H1 (cell line): ENCODE measurements at regions not wholly inside any gene's neighbourhood (a gene's known extent, or its start where the extent isn't known, plus 50 kb on each side); places are given as distances from the start of the nearest gene placed in this dataset.

Source experiments
- CTCF ChIA-PET: fragments of 300-600 bp; sonication (Branson Sonifier 250); formaldehyde crosslinking; loops from one replicate; lab custom pipeline; 2021; ENCODE audit not compliant: partially characterized antibody; lab: Charles Lee
- POLR2A ChIA-PET: fragments of 300-600 bp; sonication (Branson Sonifier 250); formaldehyde crosslinking; loops from one replicate; lab custom pipeline; 2021; ENCODE audit warnings: inconsistent platforms; ENCODE audit not compliant: partially characterized antibody; lab: Charles Lee
- DNase-seq, 2 experiments: peaks; one replicate each; pipeline versions ENCODE4 v3.0.0 to v3.0.0-alpha.2; 2010 to 2022; ENCODE audit warnings: low spot score in 2 of 2, low read depth in 1 of 2, mixed read lengths in 1 of 2
- FAIRE-seq: peaks from 2 replicates; lab custom pipeline; 2011; peaks lifted over from hg19 to GRCh38; lab: Jason Lieb, UNC
- H2AFZ ChIP-seq: 2 replicates; pipeline ENCODE4 v1.8.1; 2012; ENCODE audit warnings: low read length, inconsistent platforms
- H2AK5ac ChIP-seq: 2 replicates; pipeline ENCODE4 v1.6.1; 2013; ENCODE audit warnings: low read depth, low read length
- H2BK120ac ChIP-seq: replicated peaks from 2 replicates; pipeline ENCODE3; 2013; ENCODE audit warnings: low read depth, low read length, inconsistent platforms
- H2BK12ac ChIP-seq: 2 replicates; pipeline ENCODE4 v1.6.1; 2013; ENCODE audit warnings: low read depth, low read length
- H2BK15ac ChIP-seq: 2 replicates; pipeline ENCODE4 v1.6.1; 2013; ENCODE audit warnings: low read length
- H2BK20ac ChIP-seq: 2 replicates; pipeline ENCODE4 v1.6.1; 2013; ENCODE audit warnings: low read length
- H2BK5ac ChIP-seq: 2 replicates; pipeline ENCODE4 v1.6.1; 2013; ENCODE audit warnings: low read depth, low read length
- H3K14ac ChIP-seq: 2 replicates; pipeline ENCODE4 v1.6.1; 2013; ENCODE audit warnings: inconsistent platforms; ENCODE audit not compliant: insufficient read length
- H3K18ac ChIP-seq: 2 replicates; pipeline ENCODE4 v1.6.1; 2013; ENCODE audit warnings: low read length; ENCODE audit errors: extremely low read depth
- H3K23ac ChIP-seq: 2 replicates; pipeline ENCODE4 v1.6.1; 2013; ENCODE audit warnings: inconsistent platforms; ENCODE audit not compliant: insufficient read length
- H3K23me2 ChIP-seq: 2 replicates; pipeline ENCODE4 v1.6.1; 2013; ENCODE audit warnings: low read depth, low read length
- H3K27ac ChIP-seq: 2 replicates; pipeline ENCODE4 v1.6.1; 2011; ENCODE audit warnings: low read depth, low read length, inconsistent platforms
- H3K27me3 ChIP-seq, 4 experiments: replicated peaks in 1 of 4; 1 replicate in 1 of 4; 2 replicates in 3 of 4; pipeline versions ENCODE4 v1.6.1 to v1.8.1; 2011 to 2013; ENCODE audit warnings: low read length in 3 of 4, mild to moderate bottlenecking in 3 of 4, inconsistent platforms in 2 of 4, mixed read lengths in 2 of 4, moderate library complexity in 1 of 4; ENCODE audit not compliant: control insufficient read depth in 3 of 4, insufficient read depth in 3 of 4; ENCODE audit errors: extremely low read depth in 1 of 4
- H3K36me3 ChIP-seq, 4 experiments: 2 replicates each; pipeline versions ENCODE4 v1.6.1 to v1.8.1; 2011 to 2013; ENCODE audit warnings: mild to moderate bottlenecking in 4 of 4, low read length in 3 of 4, moderate library complexity in 2 of 4, control low read depth in 1 of 4, inconsistent platforms in 1 of 4; ENCODE audit not compliant: insufficient read depth in 4 of 4, control insufficient read depth in 2 of 4
- H3K4ac ChIP-seq: replicated peaks from 2 replicates; pipeline ENCODE3; 2013; ENCODE audit warnings: low read length, low read depth, mixed read lengths, inconsistent platforms; ENCODE audit not compliant: insufficient read length
- H3K4me1 ChIP-seq, 4 experiments: replicated peaks in 1 of 4; 1 replicate in 1 of 4; 2 replicates in 3 of 4; pipeline versions ENCODE4 v1.6.1 to v1.8.1; 2011 to 2013; ENCODE audit warnings: low read length in 3 of 4, inconsistent platforms in 2 of 4, mixed read lengths in 1 of 4; ENCODE audit not compliant: insufficient read depth in 4 of 4, control insufficient read depth in 3 of 4
- H3K4me2 ChIP-seq, 2 experiments: 2 replicates each; pipeline versions ENCODE4 v1.6.1 to v1.8.1; 2011 to 2013; ENCODE audit warnings: low read depth in 2 of 2, low read length in 2 of 2, control low read depth in 1 of 2, inconsistent platforms in 1 of 2, mild to moderate bottlenecking in 1 of 2; ENCODE audit not compliant: insufficient read depth in 1 of 2
- H3K4me3 ChIP-seq, 4 experiments: fragments of 200-600, 300-600 bp in 1 of 4; sonication (generic), shearing (Covaris generic), sonication (Bioruptor Twin) in 1 of 4; 2 replicates each; pipeline versions ENCODE4 v1.5.1 to v1.8.1; 2011 to 2016; ENCODE audit warnings: low read length in 4 of 4, low read depth in 3 of 4, control low read depth in 2 of 4, inconsistent platforms in 2 of 4, mild to moderate bottlenecking in 2 of 4, mixed read lengths in 1 of 4, moderate library complexity in 1 of 4; ENCODE audit not compliant: insufficient read depth in 2 of 4; ENCODE audit errors: extremely low read depth in 1 of 4
- H3K56ac ChIP-seq: replicated peaks from 2 replicates; pipeline ENCODE3; 2013; ENCODE audit warnings: low read depth, mild to moderate bottlenecking, mixed read lengths, low read length, inconsistent platforms; ENCODE audit not compliant: insufficient read length
- H3K79me1 ChIP-seq: 2 replicates; pipeline ENCODE4 v1.6.1; 2013; ENCODE audit warnings: low read depth, low read length, control low read depth
- H3K79me2 ChIP-seq, 2 experiments: 2 replicates each; pipeline versions ENCODE4 v1.6.1 to v1.8.1; 2012 to 2013; ENCODE audit warnings: low read length in 2 of 2, mild to moderate bottlenecking in 2 of 2, inconsistent platforms in 1 of 2; ENCODE audit not compliant: insufficient read depth in 2 of 2, control insufficient read depth in 1 of 2
- H3K9ac ChIP-seq, 4 experiments: replicated peaks in 1 of 4; 1 replicate in 1 of 4; 2 replicates in 3 of 4; pipeline versions ENCODE4 v1.6.1 to v1.8.1; 2011 to 2013; ENCODE audit warnings: low read depth in 3 of 4, low read length in 3 of 4, control low read depth in 2 of 4, mild to moderate bottlenecking in 2 of 4, moderate library complexity in 2 of 4, inconsistent platforms in 1 of 4; ENCODE audit errors: extremely low read depth in 1 of 4
- H3K9me3 ChIP-seq, 2 experiments: 2 replicates each; pipeline versions ENCODE4 v1.6.1 to v1.8.1; 2012 to 2013; ENCODE audit warnings: mild to moderate bottlenecking in 2 of 2, moderate library complexity in 2 of 2, control low read depth in 1 of 2, inconsistent platforms in 1 of 2, low read depth in 1 of 2, low read length in 1 of 2, mixed read lengths in 1 of 2; ENCODE audit not compliant: insufficient read depth in 2 of 2
- H4K20me1 ChIP-seq, 2 experiments: replicated peaks in 1 of 2; 2 replicates each; pipeline versions ENCODE3 to v1.8.1; 2011 to 2013; ENCODE audit warnings: inconsistent platforms in 2 of 2, low read length in 2 of 2, mild to moderate bottlenecking in 1 of 2; ENCODE audit not compliant: insufficient read depth in 2 of 2, control insufficient read depth in 1 of 2
- H4K5ac ChIP-seq: 2 replicates; pipeline ENCODE4 v1.6.1; 2013; ENCODE audit warnings: low read length, low read depth, mixed read lengths, inconsistent platforms; ENCODE audit not compliant: insufficient read length
- H4K8ac ChIP-seq: 2 replicates; pipeline ENCODE4 v1.8.0; 2013; ENCODE audit warnings: mild to moderate bottlenecking, moderate library complexity, low read length, inconsistent platforms; ENCODE audit not compliant: insufficient read depth; ENCODE audit errors: extremely low read depth
- H4K91ac ChIP-seq: replicated peaks from 2 replicates; pipeline ENCODE3; 2013; ENCODE audit warnings: low read length, mixed read lengths, inconsistent platforms; ENCODE audit not compliant: insufficient read length
- EP300 ChIP-seq, 2 experiments: IDR thresholded peaks; 1 replicate in 1 of 2; 2 replicates in 1 of 2; pipeline ENCODE4 v1.6.1; 2011 to 2012; ENCODE audit warnings: low read depth in 2 of 2, low read length in 2 of 2, mild to moderate bottlenecking in 2 of 2, borderline replicate concordance in 1 of 2, inconsistent platforms in 1 of 2, moderate library complexity in 1 of 2
- GTF2F1 ChIP-seq: IDR thresholded peaks from 2 replicates; pipeline ENCODE4 v1.6.1; 2012; ENCODE audit warnings: low read depth, low read length, improper control_type of control experiment, borderline replicate concordance
- HDAC2 ChIP-seq, 2 experiments: fragments of 300-600 bp in 1 of 2; sonication (generic) in 1 of 2; IDR thresholded peaks; 2 replicates each; pipeline ENCODE4 v1.6.1; 2011 to 2012; ENCODE audit warnings: low read depth in 2 of 2, low read length in 2 of 2, mild to moderate bottlenecking in 2 of 2, moderate library complexity in 2 of 2, borderline replicate concordance in 1 of 2, inconsistent platforms in 1 of 2
- KDM5A ChIP-seq: fragments of 200-600 bp; IDR thresholded peaks from 2 replicates; pipeline ENCODE4 v1.7.1; 2012; ENCODE audit warnings: mild to moderate bottlenecking, low read length, inconsistent platforms, mixed read lengths
- MAFK ChIP-seq: IDR thresholded peaks from 2 replicates; pipeline ENCODE4 v1.6.1; 2012; ENCODE audit warnings: low read depth, mild to moderate bottlenecking, improper control_type of control experiment, low read length
- PHF8 ChIP-seq: fragments of 200-600 bp; sonication (generic); conservative IDR thresholded peaks from 2 replicates; pipeline ENCODE4 v1.7.1; 2012; ENCODE audit warnings: low read depth, mild to moderate bottlenecking, inconsistent platforms, low read length, moderate library complexity
- POLR2AphosphoS5 ChIP-seq: IDR thresholded peaks from 2 replicates; pipeline ENCODE4 v1.6.1; 2011; ENCODE audit warnings: low read depth, low read length
- SAP30 ChIP-seq: fragments of 300-600 bp; sonication (generic); IDR thresholded peaks from 2 replicates; pipeline ENCODE4 v1.7.1; 2012; ENCODE audit warnings: low read length, moderate library complexity, mild to moderate bottlenecking, inconsistent platforms; ENCODE audit not compliant: insufficient read depth, insufficient replicate concordance
- SRF ChIP-seq: IDR thresholded peaks from 2 replicates; pipeline ENCODE4 v1.6.1; 2011; ENCODE audit warnings: mild to moderate bottlenecking, low read depth, low read length, moderate library complexity
- TAF1 ChIP-seq: IDR thresholded peaks from 2 replicates; pipeline ENCODE4 v1.6.1; 2011; ENCODE audit warnings: mild to moderate bottlenecking, low read depth, low read length
- TBP ChIP-seq: IDR thresholded peaks from 2 replicates; pipeline ENCODE4 v1.6.1; 2011; ENCODE audit warnings: low read depth, low read length, improper control_type of control experiment
- WGBS, 2 experiments: shearing (Covaris generic) in 1 of 2; methylation state at CpG; one replicate each; pipeline versions ENCODE4 v1.1.6 to v1.1.7; 2013 to 2015; ENCODE audit warnings: low lambda C conversion rate in 2 of 2, mixed read lengths in 2 of 2, inconsistent platforms in 1 of 2, low coverage in 1 of 2, missing lambda C conversion rate in 1 of 2; ENCODE audit not compliant: insufficient replicate concordance in 2 of 2, insufficient coverage in 1 of 2, insufficient read length in 1 of 2; ENCODE audit errors: extremely low coverage in 1 of 2, missing lambda C conversion rate in 1 of 2; 5-methylcytosine and 5-hydroxymethylcytosine counted together

DNA sequence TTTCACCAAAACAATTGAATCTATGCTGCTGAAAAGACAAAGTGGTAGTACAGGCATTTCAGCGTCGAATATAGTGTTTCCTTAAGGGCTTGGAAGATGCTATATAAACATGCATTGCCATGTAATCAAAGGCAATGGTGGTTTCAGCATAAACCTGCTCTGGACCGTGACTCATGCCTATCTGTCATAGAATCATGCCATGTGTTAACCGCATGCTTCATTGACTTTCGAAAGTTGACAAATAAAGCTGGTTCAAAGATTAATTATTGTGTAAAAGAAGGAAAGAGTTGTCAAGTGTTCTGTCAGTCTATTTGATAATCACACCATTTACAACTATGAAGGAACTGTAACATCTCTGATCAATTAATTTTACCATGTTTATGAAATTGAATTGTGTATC lies 83.2 kb downstream of the FUNDC1 start:
- Histone ChIP-seq H3K9ac (no peak overlapping the region), H3K79me2 (no peaks in the 10 kb centered on the region), H3K18ac (no peak overlapping the region), H3K36me3 (no peaks in the 10 kb centered on the region), H2BK5ac (no peak overlapping the region), H3K4me3 (no peak overlapping the region), H4K91ac (no peak overlapping the region), H2BK15ac (no peak overlapping the region), H2BK12ac (no peak overlapping the region)
- TF ChIP-seq SRF (no peak), KDM5A (no peak), MAFK (no peak), PHF8 (no peak), HDAC2 (IDR thresholded peaks at IDR 0.05; ENCODE audit: borderline replicate concordance in 1 of 2, low read depth in 2 of 2, low read length in 2 of 2) (no peak), GTF2F1 (no peak), TBP (no peak), SAP30 (no peak), POLR2AphosphoS5 (no peak), TAF1 (no peak), EP300 (IDR thresholded peaks at IDR 0.05; ENCODE audit: borderline replicate concordance in 1 of 2, low read depth in 2 of 2, low read length in 2 of 2) (no peak)
- TF ChIP-seq, all 59 proteins: peak for 0
- Histone ChIP-seq H3K27me3 (no peaks in the 10 kb centered on the region), H2BK120ac (no peak overlapping the region), H4K20me1 (no peaks in the 10 kb centered on the region), H3K4ac (no peak overlapping the region), H2BK20ac (no peak overlapping the region), H3K4me1 (no peaks in the 10 kb centered on the region), H3K23ac (no peak overlapping the region), H3K9me3 (no peaks in the 10 kb centered on the region), H3K23me2 (no peaks in the 10 kb centered on the region), H3K27ac (no peak overlapping the region), H3K56ac (no peak overlapping the region), H3K4me2 (no peak overlapping the region), H4K8ac (no peak overlapping the region), H2AFZ (no peak overlapping the region), H2AK5ac (no peak overlapping the region), H4K5ac (no peak overlapping the region), H3K14ac (no peak overlapping the region), H3K79me1 (no peaks in the 10 kb centered on the region)
- POLR2A ChIA-PET: no interaction called here
- DNase-seq (no peak), FAIRE-seq (no peak)
- CTCF ChIA-PET: no interaction called here
- 95% methylated on average over 5 of the region's 5 CpGs; no CpG with 5 or more reads in 1 of the 2 experiments for WGBS, 2 experiments
